Pancreas (tissue), 10 donors: ENCODE measurements at regions not wholly inside any gene's neighbourhood (a gene's known extent, or its start where the extent isn't known, plus 50 kb on each side); places are given as distances from the start of the nearest gene placed in this dataset.

Source experiments
- ATAC-seq, 4 donors: fragments of 200-7000 bp; cut with Tn5 transposase; one replicate each; pipeline versions ENCODE4 v1.8.0 to v1.9.1; 2020; ENCODE audit warnings: mild to moderate bottlenecking in 4 of 4, moderate library complexity in 4 of 4
- DNase-seq, 6 donors: peaks; one replicate each; pipeline ENCODE4 v3.0.0-alpha.2; 2020
- FAIRE-seq: peaks from 2 replicates; lab custom pipeline; 2012; peaks lifted over from hg19 to GRCh38; lab: Jason Lieb, UNC
- H3K27ac ChIP-seq, 4 donors: fragments of 200-600 bp; sonication (generic); 1 replicate in 3 of 4; 2 replicates in 1 of 4; pipeline versions ENCODE4 v1.5.0 to v1.8.0; 2020
- H3K27me3 ChIP-seq, 4 donors: fragments of 200-600 bp; one replicate each; pipeline ENCODE4 v1.8.0; 2021
- H3K36me3 ChIP-seq, 3 donors: fragments of 200-600 bp; sonication (generic) in 1 of 3; one replicate each; pipeline versions ENCODE4 v1.5.0 to v1.8.0; 2020 to 2021
- H3K4me1 ChIP-seq, 3 donors: fragments of 200-600 bp; one replicate each; pipeline ENCODE4 v1.8.0; 2021
- H3K4me3 ChIP-seq, 4 donors: fragments of 200-600 bp; sonication (generic) in 2 of 4; one replicate each; pipeline versions ENCODE4 v1.5.0 to v1.8.0; 2020 to 2021
- H3K9me3 ChIP-seq, 4 donors: fragments of 200-600 bp; one replicate each; pipeline ENCODE4 v1.8.0; 2021
- WGBS, 2 donors: extraction: QIAGEN DNeasy Blood & Tissue Kit; methylation state at CpG; one replicate each; pipeline ENCODE4 v1.1.7; 2013; 5-methylcytosine and 5-hydroxymethylcytosine counted together
- intact Hi-C, 3 donors: fragments of 100-400 bp; cut with DNase I; formaldehyde crosslinking; loops; one replicate each; pipeline versions ENCODE4 v1.11.1 to v1.14.2; 2022
- TF ChIP-seq, protein P1 (sequence below), 4 donors: fragments of 200-600 bp; sonication (generic) in 3 of 4; IDR thresholded peaks; one replicate each; pipeline versions ENCODE4 v1.5.0 to v1.8.0; 2021; ENCODE audit warnings: antibody characterized with exemption in 4 of 4
- donor health status: healthy with polysubstance abuse.
- donor health status: DM: no; HTN: no; CAD: no; lungs with moderate emphysema.
- donor health status: DM: no; HTN: no; CAD: no.
- donor health status: control.
- donor health status: control.
- donor health status: Bipolar disorder and iron deficiency.
- donor health status: DM: yes; HTN: yes; CAD: no.
- donor health status: DM: no; HTN: no; CAD: no.
- donor health status: DM: no; HTN: no; CAD: no.
- donor health status: DM: yes; HTN: yes; CAD: no.

DNA sequence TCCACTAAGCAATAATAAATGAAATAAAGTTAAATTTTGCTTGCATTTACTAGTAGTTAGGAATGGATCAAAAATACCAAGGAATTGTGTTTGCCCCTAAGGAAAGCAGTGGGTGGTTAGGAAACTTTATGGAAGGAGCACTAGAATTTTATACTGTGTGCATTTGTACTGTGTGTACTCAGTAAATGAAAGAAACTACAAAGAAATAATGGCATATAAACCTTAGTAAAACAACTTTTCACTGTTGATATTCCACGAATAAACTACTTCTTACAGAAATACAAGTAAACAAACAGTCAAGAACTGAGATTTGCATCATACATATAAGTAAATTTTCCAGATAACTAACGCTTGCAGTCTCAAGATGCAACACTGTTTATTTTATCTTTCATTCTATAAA lies 103.7 kb upstream of the PARP8 start:
- Histone ChIP-seq H3K27me3 (no peaks in the 10 kb centered on the region), H3K27ac (no peak overlapping the region), H3K36me3 (no peaks in the 10 kb centered on the region), H3K9me3 (no peaks in the 10 kb centered on the region), H3K4me1 (no peaks in the 10 kb centered on the region), H3K4me3 (no peak overlapping the region)
- ATAC-seq, result no peak
- 48 to 52% methylated on average over 2 of the region's 2 CpGs for WGBS, 2 donors
- DNase-seq, result no peak
- intact Hi-C loops, result no loop called here
- TF ChIP-seq, protein P1, sequence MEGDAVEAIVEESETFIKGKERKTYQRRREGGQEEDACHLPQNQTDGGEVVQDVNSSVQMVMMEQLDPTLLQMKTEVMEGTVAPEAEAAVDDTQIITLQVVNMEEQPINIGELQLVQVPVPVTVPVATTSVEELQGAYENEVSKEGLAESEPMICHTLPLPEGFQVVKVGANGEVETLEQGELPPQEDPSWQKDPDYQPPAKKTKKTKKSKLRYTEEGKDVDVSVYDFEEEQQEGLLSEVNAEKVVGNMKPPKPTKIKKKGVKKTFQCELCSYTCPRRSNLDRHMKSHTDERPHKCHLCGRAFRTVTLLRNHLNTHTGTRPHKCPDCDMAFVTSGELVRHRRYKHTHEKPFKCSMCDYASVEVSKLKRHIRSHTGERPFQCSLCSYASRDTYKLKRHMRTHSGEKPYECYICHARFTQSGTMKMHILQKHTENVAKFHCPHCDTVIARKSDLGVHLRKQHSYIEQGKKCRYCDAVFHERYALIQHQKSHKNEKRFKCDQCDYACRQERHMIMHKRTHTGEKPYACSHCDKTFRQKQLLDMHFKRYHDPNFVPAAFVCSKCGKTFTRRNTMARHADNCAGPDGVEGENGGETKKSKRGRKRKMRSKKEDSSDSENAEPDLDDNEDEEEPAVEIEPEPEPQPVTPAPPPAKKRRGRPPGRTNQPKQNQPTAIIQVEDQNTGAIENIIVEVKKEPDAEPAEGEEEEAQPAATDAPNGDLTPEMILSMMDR (IDR thresholded peaks at IDR 0.05), result no peak
- no peak for FAIRE-seq

DNA sequence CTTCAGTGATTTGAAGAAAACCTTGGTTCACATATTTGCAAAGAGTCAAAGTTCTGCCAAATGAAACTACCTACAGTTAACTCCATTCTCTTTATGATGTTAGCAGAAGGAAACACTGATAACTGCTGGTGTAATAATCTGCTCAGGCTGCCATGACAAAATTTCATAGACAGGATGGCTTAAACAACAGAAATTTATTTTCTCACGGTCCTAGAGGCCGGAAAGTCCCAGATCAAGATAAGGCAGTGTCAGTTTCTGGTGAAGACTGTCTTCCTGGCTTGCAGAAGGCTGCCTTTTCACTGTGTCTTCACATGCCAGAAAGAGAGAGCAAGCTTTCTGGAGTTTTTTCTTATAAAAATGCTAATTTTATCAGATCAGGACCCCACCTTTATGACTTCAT lies 102.4 kb upstream of the PARP8 start:
- ATAC-seq (no peak), FAIRE-seq (no peak), DNase-seq (no peak)
- WGBS, 2 donors, result 26 to 28% methylated on average over 2 of the region's 2 CpGs
- TF ChIP-seq, protein P1 (IDR thresholded peaks at IDR 0.05), result no peak
- intact Hi-C loops, result no loop called here
- H3K27ac ChIP-seq, result no peak overlapping the region
- no peaks in the 10 kb centered on the region for H3K27me3 ChIP-seq
- no peaks in the 10 kb centered on the region for H3K36me3 ChIP-seq
- no peaks in the 10 kb centered on the region for H3K9me3 ChIP-seq
- no peak overlapping the region for H3K4me3 ChIP-seq
- H3K4me1 ChIP-seq, result no peaks in the 10 kb centered on the region

GRCh38 chr5:50564558-50564957 lies 101.9 kb upstream of the PARP8 start:
- TF ChIP-seq, protein P1 (IDR thresholded peaks at IDR 0.05), result no peak
- no peak for ATAC-seq
- H3K9me3 ChIP-seq, result no peaks in the 10 kb centered on the region

DNA sequence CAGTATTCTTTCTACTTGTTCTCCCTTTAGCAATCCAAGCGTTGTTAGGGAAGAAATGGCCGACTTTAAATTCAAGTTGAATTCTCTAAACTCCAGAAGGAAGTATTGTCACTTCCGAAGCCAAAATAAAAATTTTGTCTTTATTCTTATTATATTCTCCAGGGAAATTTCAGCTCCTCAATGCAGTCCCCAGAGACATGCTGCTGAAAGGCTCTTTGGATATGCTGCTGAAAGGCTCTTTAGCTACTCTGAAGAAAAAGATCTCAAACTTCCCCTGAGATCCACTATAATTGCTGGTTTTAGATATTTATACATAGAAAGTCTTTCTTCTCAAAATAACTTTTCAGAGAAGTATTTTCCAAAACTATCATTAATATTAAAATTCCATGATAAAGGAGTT lies 92.3 kb upstream of the PARP8 start:
- DNase-seq (no peak), FAIRE-seq (no peak), ATAC-seq (no peak)
- no peaks in the 10 kb centered on the region for H3K9me3 ChIP-seq
- intact Hi-C loops, result no loop called here
- no peaks in the 10 kb centered on the region for H3K36me3 ChIP-seq
- H3K27me3 ChIP-seq, result no peaks in the 10 kb centered on the region
- 52 to 61% methylated on average over 3 of the region's 3 CpGs for WGBS, 2 donors
- H3K27ac ChIP-seq, result no peak overlapping the region
- H3K4me1 ChIP-seq, result no peaks in the 10 kb centered on the region
- TF ChIP-seq, protein P1 (IDR thresholded peaks at IDR 0.05), result no peak
- H3K4me3 ChIP-seq, result no peak overlapping the region

More at GRCh38 chr5:50564558-50564957, 101.9 kb upstream of the PARP8 start:
- no peak for DNase-seq
- no peak for FAIRE-seq
- Histone ChIP-seq H3K27ac (no peak overlapping the region), H3K4me1 (no peaks in the 10 kb centered on the region), H3K27me3 (no peaks in the 10 kb centered on the region), H3K4me3 (no peak overlapping the region), H3K36me3 (no peaks in the 10 kb centered on the region)
- 62 to 66% methylated on average over 1 of the region's 1 CpG for WGBS, 2 donors
- intact Hi-C loops, result no loop called here

DNA sequence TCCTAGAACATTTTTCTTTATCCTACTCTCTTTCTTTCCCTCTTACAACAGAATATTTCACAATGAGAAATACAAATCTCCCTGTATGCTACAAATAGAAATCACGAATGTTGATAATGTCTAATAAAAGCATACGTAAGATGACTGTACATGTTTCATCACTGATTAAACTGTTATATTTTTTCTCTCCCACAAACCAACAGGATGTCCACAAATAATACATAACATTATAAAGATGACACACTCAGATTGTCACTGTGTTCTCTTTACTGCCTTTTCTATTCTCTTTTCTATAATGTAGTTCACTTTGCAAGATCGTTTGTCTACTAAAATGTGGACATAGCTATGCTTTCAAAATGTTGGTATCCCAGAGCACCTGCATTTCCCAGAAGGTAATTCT lies 90.7 kb upstream of the PARP8 start:
- no peak overlapping the region for H3K4me3 ChIP-seq
- no peaks in the 10 kb centered on the region for H3K36me3 ChIP-seq
- WGBS, 2 donors, result 38 to 53% methylated on average over 3 of the region's 3 CpGs
- DNase-seq, result no peak
- intact Hi-C loops, result no loop called here
- H3K27me3 ChIP-seq, result no peaks in the 10 kb centered on the region
- TF ChIP-seq, protein P1 (IDR thresholded peaks at IDR 0.05), result no peak
- no peaks in the 10 kb centered on the region for H3K4me1 ChIP-seq
- no peak for ATAC-seq
- FAIRE-seq, result no peak
- no peaks in the 10 kb centered on the region for H3K9me3 ChIP-seq
- H3K27ac ChIP-seq, result no peak overlapping the region
